GM18526 (cell line): ENCODE measurements at regions not wholly inside any gene's neighbourhood (a gene's known extent, or its start where the extent isn't known, plus 50 kb on each side); places are given as distances from the start of the nearest gene placed in this dataset.

ENCODE experiments used
- POLR2A ChIP-seq: IDR thresholded peaks from 3 replicates; pipeline ENCODE4 v1.6.1; 2011; ENCODE audit not compliant: insufficient read length; ENCODE audit errors: extremely low read depth

- no peak for TF ChIP-seq POLR2A
These were observed 186.8 kb downstream of the ZEB2 start for GRCh38 chr2:144333143-144333555.

GRCh38 chr2:144332356-144333142 lies 187.4 kb downstream of the ZEB2 start:
- peak; percentile 64 for TF ChIP-seq POLR2A

- peak; percentile 59 for TF ChIP-seq POLR2A
These were observed 188.1 kb downstream of the ZEB2 start for GRCh38 chr2:144331674-144332355.

DNA sequence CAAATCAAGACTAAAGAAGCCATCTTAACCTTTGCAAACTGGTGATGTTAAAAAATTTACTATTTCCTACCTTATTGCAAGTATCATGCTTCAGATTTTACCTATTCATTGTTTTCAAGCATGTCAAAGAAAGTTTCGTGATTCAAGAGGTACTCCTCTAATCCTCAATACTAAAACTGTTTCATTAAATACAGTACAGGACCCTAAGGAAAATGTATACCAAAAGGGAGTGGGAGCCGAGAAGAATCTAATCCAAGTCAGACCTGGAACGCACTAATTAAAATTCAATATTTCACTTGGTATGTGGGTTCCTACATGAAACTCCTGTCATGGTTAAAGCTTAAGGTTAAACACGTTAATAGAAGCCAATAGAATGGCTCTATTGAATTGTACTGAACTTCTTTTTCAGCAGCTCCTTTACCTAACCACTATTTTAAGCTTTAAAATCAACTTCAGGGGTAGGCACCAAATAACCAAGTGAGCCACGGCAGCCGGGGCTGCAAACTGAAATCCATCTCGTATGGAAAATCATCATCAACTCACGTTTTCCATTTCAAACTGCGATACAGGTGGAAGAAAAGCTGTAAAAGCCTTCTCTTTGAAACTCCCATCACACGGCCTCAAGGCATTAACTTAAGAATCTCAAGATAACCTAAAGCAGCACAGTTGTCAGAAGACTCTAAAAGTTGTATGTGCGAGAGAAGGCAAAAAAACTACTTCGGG lies 188.8 kb downstream of the ZEB2 start:
- no peak for TF ChIP-seq POLR2A

- TF ChIP-seq POLR2A: no peak
These were observed 190.4 kb downstream of the ZEB2 start for GRCh38 chr2:144329472-144329871.

DNA sequence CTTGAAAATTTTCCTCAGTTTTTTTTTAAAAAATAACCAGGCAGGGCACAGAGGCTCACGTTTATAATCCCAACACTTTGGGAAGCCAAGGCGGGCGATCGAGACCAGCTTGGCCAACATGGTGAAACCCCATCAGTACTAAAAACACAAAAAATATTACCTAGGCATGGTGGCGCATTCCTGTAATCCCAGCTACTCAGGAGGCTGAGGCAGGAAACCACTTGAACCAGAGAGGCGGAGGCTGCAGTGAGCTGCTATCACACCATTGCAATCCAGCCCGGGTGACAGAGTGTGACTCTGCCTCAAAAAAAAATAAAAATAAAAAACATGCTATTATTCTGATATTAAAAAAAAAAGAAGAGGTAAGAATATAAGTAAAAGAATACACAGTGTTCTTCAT lies 191.0 kb downstream of the ZEB2 start:
- TF ChIP-seq POLR2A: no peak

DNA sequence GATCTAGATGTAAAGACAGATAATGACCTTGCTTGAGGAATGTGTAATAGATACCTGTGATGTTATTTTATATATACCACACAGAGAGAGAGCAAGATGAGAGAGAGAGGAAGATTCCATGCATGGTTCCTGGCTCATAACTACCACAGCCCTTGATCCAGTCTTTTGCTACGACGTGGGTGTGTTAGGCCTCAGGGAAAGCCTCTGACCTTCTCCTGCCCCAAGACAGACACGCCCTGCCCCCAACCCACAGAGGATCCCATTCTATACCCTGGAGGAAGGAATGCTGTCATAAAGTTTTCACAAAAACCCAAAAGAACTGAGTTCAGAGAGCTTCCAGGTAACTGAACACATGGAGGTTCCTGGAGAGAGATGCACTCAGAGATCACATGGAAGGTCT lies 193.1 kb downstream of the ZEB2 start:
- TF ChIP-seq POLR2A: no peak

DNA sequence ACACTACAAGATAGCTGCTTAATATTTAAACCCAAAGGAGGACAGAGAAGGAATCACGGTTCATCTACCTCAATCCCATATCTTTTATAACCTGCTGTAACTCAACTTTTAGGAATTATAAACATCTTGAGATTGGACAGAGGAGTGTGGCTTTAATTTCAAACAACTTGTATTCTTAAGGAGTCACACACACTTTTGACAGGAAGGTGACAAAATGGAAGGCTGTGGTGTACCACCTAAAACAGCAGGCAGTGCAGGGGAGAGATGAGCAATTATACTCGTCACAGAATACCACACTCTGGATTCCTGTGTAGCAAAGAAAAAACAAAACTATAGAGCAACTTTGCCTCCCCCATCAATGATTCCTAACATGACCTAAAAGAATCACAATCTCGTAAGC lies 194.8 kb downstream of the ZEB2 start:
- TF ChIP-seq POLR2A: no peak

DNA sequence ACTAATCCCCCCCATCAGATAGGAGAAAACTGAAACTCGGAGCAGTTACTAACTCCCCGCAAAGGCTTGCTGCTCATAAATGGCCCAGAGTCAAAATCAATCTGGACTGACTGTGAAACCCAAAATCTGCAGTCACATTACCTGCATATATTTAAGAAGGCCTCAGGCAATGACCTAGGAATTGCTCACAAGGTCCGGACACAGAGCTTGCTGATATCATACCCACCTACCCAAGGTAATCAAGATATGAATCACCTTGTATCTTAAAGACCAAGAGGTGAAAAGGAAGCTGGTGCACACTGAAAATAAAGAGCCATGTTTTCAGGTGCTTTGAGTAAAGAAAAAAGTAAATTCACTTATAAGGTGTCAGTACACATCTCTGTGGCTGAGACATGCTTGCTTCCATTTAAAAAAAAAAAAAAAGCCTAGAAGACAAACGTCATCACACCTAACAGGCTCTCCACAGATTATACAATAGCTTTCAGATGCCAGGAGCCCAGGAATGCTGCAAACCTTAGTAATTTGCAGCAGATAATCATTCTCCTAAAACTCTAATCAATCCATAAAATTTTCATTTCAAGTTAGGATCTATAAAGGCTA lies 195.4 kb downstream of the ZEB2 start:
- TF ChIP-seq POLR2A: no peak

- TF ChIP-seq POLR2A: no peak
These were observed 196.0 kb downstream of the ZEB2 start for GRCh38 chr2:144323946-144324345.

DNA sequence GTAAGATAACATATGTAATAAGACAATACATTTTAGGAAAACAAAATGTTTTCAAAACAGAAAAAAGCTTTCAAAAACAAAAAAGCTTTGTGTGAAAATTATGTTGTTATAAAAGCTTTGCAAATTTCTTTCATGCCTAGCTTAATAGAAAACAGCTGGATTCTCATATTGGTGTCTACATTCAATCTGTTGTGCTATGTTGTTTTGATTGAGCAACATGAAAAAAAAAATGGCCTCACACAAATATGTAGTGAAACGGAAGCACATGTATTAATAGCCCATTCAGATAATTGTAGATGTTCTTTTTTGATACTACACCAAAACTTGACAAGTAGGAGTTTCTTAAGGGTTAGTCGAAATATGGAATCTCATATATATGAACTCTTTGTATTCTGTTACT lies 197.5 kb downstream of the ZEB2 start:
- no peak for TF ChIP-seq POLR2A

- no peak for TF ChIP-seq POLR2A
These were observed 199.4 kb downstream of the ZEB2 start for GRCh38 chr2:144320491-144320890.

DNA sequence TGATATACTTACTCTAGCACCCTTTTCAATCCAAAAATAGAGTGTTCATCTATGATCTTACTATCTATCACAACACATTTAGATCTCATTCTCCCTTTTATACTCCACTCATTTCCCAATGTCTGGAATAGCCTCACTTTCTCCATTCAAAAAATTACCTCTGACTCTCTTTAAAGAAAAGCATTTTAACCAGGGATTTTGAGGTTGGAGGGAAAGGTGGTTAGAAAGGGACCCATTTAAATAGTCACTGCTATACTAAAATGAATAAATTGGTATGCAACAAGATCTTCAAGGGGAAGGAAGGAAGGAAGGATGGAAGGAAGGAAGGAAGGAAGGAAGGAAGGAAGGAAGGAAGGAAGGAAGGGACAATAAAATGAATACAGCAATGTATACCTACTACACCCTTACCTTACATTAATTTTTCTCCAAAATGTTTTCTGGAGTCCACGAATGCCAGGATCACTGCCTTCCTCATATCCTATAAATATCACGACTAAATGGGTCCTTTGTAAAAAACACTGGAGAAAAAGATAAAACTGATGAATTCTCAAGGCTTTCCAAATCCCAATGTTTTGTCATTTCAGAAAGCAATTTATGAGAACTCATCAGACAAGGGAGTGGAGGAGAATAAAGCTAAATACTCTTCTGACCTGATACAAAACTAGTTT lies 202.7 kb downstream of the ZEB2 start:
- TF ChIP-seq POLR2A: no peak

DNA sequence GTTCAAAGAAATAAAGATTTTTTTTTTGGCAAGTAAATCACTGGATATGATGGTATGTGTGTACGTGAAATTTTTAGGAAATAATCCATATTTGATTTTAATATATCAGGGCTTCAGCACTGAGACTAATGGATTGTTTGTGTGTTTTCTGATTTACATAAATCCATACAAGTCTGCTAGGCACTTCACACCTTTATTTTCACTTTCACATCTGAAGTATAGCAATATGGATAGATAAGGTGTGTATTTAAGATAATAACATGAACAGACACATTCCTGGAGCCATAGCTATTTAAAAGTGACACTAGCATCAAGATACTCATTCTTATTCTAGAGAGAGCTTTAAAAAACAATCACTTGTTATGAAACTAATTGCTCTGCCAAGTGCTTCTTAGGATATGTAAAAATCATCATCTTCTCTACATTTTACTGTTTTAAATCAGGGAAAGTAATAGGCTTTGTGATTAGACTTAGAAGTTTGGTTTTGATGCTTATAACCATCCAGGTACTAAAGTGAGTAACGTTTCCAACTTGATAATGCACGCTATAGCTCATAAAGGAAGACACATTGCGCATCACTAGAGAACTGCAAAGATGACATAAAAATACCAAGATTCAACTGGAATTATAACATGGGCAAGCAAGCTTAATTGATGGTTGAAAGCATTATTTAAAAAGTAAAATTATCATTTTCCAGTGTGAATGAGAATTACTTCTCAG lies 208.9 kb downstream of the ZEB2 start:
- TF ChIP-seq POLR2A: no peak
